ENCODE measurements at regions not wholly inside any gene's neighbourhood (a gene's known extent, or its start where the extent isn't known, plus 50 kb on each side); places are given as distances from the start of the nearest gene placed in this dataset.

DNA sequence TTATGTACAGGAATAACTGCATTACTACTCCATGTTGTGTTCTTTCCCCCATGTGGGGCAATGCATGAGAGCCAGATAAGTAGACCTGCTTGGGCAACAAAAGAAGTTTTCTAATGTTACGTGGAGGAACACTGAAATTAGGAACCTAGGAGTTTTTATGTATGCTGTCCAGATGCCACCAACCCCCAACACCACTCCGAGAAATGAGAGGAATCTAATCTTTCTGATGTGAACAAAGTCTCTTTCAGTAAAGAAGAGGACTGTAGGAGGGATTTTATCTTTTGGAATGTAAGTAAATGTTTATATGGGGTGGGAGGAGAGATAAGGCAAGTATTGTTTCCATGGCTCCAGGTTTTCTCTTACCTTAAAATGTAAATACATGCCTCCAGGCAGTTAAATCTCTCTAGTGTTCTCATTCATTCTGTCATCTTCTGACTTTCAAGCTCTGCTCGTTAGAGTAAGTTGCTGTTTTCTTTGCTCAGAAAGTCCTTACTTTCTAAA, 820.6 kb downstream of the PCDH17 start:
- Histone ChIP-seq H3K36me3 (no peaks in the 10 kb centered on the region), H3K9ac (no peak overlapping the region), H3K9me3 (replicated peaks in 1 of 11) (peaks cover 0 to 5% (median 0%) of the 10 kb centered on the region in 11 experiments; a peak in 2 of 22 replicates), H3K4me1 (no peaks in the 10 kb centered on the region), H3K27me3 (no peaks in the 10 kb centered on the region), H3K4me3 (no peak overlapping the region), H3K4me2 (no peak overlapping the region), H4K20me1 (no peaks in the 10 kb centered on the region), H3K27ac (no peak overlapping the region)
- no peak for TF ChIP-seq Cebpa-rat (IDR thresholded peaks at IDR 0.05)

DNA sequence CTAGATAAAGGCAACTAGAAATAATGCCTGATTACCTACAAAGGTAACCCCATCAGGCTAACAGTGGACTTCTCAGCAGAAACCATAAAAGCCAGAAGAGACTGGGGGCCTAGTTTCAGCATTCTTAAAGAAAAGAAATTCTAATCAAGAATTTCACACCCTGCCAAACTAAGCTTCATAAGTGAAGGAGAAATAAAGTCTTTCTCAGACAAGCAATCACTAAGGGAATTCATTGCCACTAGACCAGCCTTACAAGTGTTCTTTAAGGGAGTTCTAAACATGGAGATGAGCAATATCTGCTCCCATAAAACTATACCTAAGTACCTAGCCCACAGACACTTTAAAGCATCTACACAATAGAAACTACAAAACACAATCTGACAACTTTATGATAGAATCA, 823.5 kb downstream of the PCDH17 start:
- Histone ChIP-seq H4K20me1 (no peaks in the 10 kb centered on the region), H3K4me1 (no peaks in the 10 kb centered on the region), H3K27ac (no peak overlapping the region), H3K36me3 (no peaks in the 10 kb centered on the region), H3K9me3 (replicated peaks in 1 of 11) (peaks cover 0 to 5% (median 0%) of the 10 kb centered on the region in 11 experiments; a peak in 2 of 22 replicates), H3K27me3 (no peaks in the 10 kb centered on the region), H3K4me3 (no peak overlapping the region), H3K9ac (no peak overlapping the region), H3K4me2 (no peak overlapping the region)
- TF ChIP-seq Cebpa-rat (IDR thresholded peaks at IDR 0.05) = no peak

DNA sequence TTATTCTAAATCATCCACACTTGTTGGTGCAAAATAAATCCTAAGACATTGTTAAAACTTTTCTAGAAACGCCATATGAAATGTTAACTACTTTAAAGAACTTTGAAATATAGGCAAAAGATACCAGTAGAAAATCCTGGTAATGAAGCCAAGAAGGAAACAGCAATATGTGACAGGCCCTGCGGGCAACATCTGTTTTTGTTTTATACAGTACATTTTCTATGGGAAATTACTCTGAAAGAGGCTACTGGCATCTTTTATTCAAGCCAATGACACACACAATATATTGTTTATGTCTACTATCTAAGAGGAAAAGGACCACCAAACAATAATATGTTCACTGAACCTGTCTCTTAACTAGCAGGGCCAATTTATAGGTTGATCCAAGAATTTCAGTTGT, 829.7 kb downstream of the PCDH17 start:
- Histone ChIP-seq H3K27me3 (no peaks in the 10 kb centered on the region), H3K36me3 (no peaks in the 10 kb centered on the region), H3K4me1 (no peaks in the 10 kb centered on the region), H4K20me1 (no peaks in the 10 kb centered on the region), H3K27ac (no peak overlapping the region), H3K9me3 (replicated peaks in 1 of 11) (no peaks in the 10 kb centered on the region), H3K9ac (no peak overlapping the region), H3K4me3 (no peak overlapping the region), H3K4me2 (no peak overlapping the region)
- no peak for TF ChIP-seq Cebpa-rat (IDR thresholded peaks at IDR 0.05)

DNA sequence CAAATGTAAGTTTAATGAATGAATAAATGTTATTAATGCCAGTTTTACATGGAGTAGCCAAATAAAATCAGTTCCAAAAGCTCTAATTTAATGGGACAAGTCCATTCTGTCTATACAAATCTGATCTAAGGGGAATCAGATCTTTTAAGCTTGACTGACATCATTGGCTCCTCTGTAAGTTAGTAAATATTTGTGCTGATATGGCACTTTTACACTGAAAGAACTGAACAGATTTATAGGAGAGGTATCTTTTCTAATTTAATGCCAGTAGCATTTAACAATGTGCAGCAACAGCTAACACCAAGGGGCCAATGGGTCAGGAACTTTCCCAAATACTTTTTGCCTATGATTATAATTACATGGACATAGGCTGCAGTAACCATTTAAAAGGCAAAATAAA, 832.3 kb downstream of the PCDH17 start:
- Histone ChIP-seq H3K4me1 (peaks cover 0 to 2% (median under 1%) of the 10 kb centered on the region in 10 experiments; a peak in 4 of 20 replicates), H3K9me3 (replicated peaks in 1 of 11) (no peaks in the 10 kb centered on the region), H3K36me3 (no peaks in the 10 kb centered on the region), H3K27me3 (no peaks in the 10 kb centered on the region), H4K20me1 (no peaks in the 10 kb centered on the region), H3K27ac (no peak overlapping the region), H3K4me3 (no peak overlapping the region), H3K9ac (no peak overlapping the region), H3K4me2 (no peak overlapping the region)
- no peak for TF ChIP-seq Cebpa-rat (IDR thresholded peaks at IDR 0.05)

DNA sequence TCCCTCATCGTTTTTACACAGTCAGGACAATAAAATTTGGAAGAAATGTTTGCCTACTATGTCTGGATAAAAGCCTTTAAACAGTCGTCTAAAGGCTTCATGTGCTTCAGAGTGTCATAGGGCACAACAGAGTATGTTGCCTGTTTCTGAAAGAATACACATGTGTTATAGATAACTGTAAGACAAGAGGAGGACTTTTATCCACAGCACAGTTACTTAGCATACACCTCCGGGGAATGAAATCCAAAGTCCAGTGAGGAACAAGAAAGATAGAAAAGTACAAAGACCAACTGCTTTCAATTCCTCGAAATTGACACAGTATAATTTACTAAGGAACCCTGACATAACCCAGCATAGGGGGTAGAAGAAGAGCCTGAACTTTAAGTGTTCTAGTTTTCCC, 835.6 kb downstream of the PCDH17 start:
- no peak overlapping the region for H3K4me3 ChIP-seq
- no peak overlapping the region for H3K4me2 ChIP-seq
- no peak for TF ChIP-seq Cebpa-rat (IDR thresholded peaks at IDR 0.05)
- no peak overlapping the region for H3K27ac ChIP-seq
- no peaks in the 10 kb centered on the region for H4K20me1 ChIP-seq
- H3K9ac ChIP-seq = no peak overlapping the region
- H3K36me3 ChIP-seq = no peaks in the 10 kb centered on the region
- no peaks in the 10 kb centered on the region for H3K27me3 ChIP-seq
- no peaks in the 10 kb centered on the region for H3K9me3 ChIP-seq (replicated peaks in 1 of 11)
- peaks cover 0 to 6% (median 4%) of the 10 kb centered on the region in 10 experiments; a peak in 4 of 20 replicates for H3K4me1 ChIP-seq

DNA sequence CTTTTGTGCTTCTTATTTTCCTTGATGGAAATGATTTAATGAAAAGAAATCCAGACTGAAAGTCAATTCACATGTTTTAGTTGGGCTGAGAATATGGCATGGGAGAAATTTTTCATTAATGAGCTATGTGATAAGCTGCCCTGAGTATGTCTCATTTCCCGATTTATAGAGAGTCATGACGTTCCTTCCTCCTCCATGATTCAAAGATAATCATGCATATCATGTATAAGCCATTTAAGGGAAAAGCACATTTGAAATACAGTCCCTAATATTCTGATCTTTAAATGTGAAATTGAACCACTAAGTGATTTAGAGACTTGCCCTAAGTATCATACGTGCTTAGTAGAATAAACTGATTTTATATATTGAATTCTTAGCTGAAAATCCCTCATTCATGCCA, 840.9 kb downstream of the PCDH17 start:
- TF ChIP-seq Cebpa-rat (IDR thresholded peaks at IDR 0.05) = no peak
- Histone ChIP-seq H3K9ac (no peak overlapping the region), H3K9me3 (replicated peaks in 1 of 11) (no peaks in the 10 kb centered on the region), H3K4me1 (peaks cover 0 to 6% (median 4%) of the 10 kb centered on the region in 10 experiments; a peak in 4 of 20 replicates), H3K27me3 (no peaks in the 10 kb centered on the region), H4K20me1 (no peaks in the 10 kb centered on the region), H3K4me2 (no peak overlapping the region), H3K27ac (no peak overlapping the region), H3K36me3 (no peaks in the 10 kb centered on the region), H3K4me3 (no peak overlapping the region)

DNA sequence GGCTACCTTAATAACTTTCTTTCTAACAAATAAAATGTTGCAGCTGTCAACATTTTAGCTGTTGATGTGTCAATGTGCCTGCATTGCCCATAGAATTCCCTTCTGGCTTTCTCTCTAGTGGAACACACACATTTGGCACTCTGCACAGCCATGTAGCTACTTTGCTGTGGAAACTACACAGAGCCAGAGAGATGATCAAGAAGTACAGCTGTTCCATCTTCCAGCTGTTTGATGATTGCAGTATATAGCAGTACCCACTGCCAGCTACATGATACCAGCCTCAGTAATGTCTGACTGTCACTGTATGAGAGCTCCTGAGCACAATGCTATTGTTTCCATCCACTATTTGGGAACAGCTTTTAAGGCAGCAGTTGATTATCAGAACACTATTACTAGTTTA, 843.0 kb downstream of the PCDH17 start:
- Histone ChIP-seq H3K4me1 (no peaks in the 10 kb centered on the region), H3K9ac (no peak overlapping the region), H3K27me3 (no peaks in the 10 kb centered on the region), H4K20me1 (no peaks in the 10 kb centered on the region), H3K4me2 (no peak overlapping the region), H3K4me3 (no peak overlapping the region), H3K27ac (no peak overlapping the region), H3K9me3 (replicated peaks in 1 of 11) (0 out of 22 replicates have a peak, but pooled peaks cover 0 to 14% (median 0%) of the 10 kb centered on the region in 11 experiments), H3K36me3 (no peaks in the 10 kb centered on the region)
- no peak for TF ChIP-seq Cebpa-rat (IDR thresholded peaks at IDR 0.05)

DNA sequence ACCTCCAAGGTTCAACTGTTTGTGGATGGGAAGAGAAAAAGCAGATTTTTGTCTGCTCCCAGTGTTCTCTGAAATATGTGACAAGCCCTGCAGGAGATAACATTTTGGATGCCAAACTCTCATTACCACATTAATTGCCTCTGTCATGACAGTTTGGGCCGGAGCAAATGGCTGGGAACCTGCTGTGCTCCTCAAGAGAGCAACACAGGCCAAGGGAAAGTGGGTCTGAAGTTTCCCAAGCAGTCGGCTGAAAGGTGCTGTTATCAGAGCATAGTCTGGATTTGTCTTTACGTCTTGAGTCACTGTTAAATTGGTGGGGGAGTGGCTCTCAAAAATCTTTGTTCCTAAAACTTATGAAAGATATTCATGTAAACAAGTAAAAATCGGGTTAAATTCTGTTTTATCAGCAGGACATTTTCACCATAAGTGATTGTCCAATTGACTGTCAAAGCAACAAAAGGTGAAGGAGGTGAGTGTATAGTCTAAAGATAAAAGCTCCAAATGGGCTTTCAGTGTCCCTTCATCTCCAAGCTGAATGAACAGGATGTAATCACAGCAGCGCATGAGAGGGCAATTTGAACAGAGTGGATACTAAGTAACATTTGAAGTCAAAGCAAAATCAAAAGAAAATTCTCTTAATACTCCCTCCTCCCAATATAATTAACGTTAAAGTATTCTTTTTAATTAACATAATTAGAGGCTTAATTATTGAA, 844.8 kb downstream of the PCDH17 start:
- no peak overlapping the region for H3K27ac ChIP-seq
- H3K36me3 ChIP-seq = no peaks in the 10 kb centered on the region
- no peaks in the 10 kb centered on the region for H3K4me1 ChIP-seq
- 0 out of 22 replicates have a peak, but pooled peaks cover 0 to 14% (median 0%) of the 10 kb centered on the region in 11 experiments for H3K9me3 ChIP-seq (replicated peaks in 1 of 11)
- no peak overlapping the region for H3K4me3 ChIP-seq
- H3K27me3 ChIP-seq = no peaks in the 10 kb centered on the region
- H3K9ac ChIP-seq = no peak overlapping the region
- TF ChIP-seq Cebpa-rat (IDR thresholded peaks at IDR 0.05) = no peak
- no peaks in the 10 kb centered on the region for H4K20me1 ChIP-seq
- no peak overlapping the region for H3K4me2 ChIP-seq

DNA sequence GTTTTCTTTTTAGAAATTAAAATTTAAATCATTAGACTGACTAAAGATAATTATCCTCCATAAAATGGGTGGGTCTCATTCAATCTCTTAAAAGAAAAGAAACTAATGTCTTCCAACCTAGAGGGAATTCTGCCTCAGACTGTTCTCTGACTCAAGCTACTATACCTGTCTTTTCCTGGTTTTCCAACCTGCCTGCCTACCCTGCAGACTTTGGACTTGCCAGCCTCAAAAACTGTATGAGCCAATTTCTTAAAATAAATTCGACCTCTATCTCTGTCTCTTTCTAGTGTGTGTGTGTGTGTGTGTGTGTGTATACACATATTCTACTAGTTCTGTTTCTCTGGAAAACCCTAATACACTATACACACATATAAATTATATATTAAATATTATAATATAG, 847.3 kb downstream of the PCDH17 start:
- no peaks in the 10 kb centered on the region for H3K36me3 ChIP-seq
- H3K27ac ChIP-seq = no peak overlapping the region
- no peaks in the 10 kb centered on the region for H4K20me1 ChIP-seq
- no peaks in the 10 kb centered on the region for H3K27me3 ChIP-seq
- 0 out of 22 replicates have a peak, but pooled peaks cover 0 to 14% (median 0%) of the 10 kb centered on the region in 11 experiments for H3K9me3 ChIP-seq (replicated peaks in 1 of 11)
- H3K4me3 ChIP-seq = no peak overlapping the region
- H3K4me1 ChIP-seq = no peaks in the 10 kb centered on the region
- no peak for TF ChIP-seq Cebpa-rat (IDR thresholded peaks at IDR 0.05)
- no peak overlapping the region for H3K9ac ChIP-seq
- no peak overlapping the region for H3K4me2 ChIP-seq

DNA sequence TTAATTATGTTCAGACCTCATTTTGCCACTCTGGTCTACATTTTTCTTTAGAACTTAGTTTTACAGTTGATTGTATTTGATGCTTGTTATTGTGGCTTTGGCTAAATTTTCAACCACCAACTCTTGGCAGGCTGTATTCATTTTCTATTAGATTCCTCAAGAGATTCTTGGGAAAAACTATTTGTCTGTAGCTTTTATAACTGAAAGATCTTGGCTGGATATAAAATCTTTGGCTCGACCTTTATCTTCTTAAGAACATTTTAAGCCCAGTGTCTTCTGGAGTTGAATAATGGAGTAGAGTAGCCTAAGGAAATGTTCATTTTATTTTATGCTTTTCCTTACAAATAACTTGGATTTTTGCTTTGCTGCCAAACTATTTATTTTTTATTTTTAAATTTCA, 848.5 kb downstream of the PCDH17 start:
- TF ChIP-seq Cebpa-rat (IDR thresholded peaks at IDR 0.05) = no peak
- no peaks in the 10 kb centered on the region for H3K4me1 ChIP-seq
- H4K20me1 ChIP-seq = no peaks in the 10 kb centered on the region
- no peaks in the 10 kb centered on the region for H3K27me3 ChIP-seq
- H3K9me3 ChIP-seq (replicated peaks in 1 of 11) = 0 out of 22 replicates have a peak, but pooled peaks cover 0 to 14% (median 0%) of the 10 kb centered on the region in 11 experiments
- no peaks in the 10 kb centered on the region for H3K36me3 ChIP-seq
- H3K27ac ChIP-seq = no peak overlapping the region
- H3K4me3 ChIP-seq = no peak overlapping the region
- no peak overlapping the region for H3K9ac ChIP-seq
- no peak overlapping the region for H3K4me2 ChIP-seq

Data from BLaER1 treated with 17β-estradiol and CSF1 and Interleukin-3, amounts not matched to agents 10 nM and 100 nM (cell line).